GM10248 (cell line): ENCODE measurements at regions not wholly inside any gene's neighbourhood (a gene's known extent, or its start where the extent isn't known, plus 50 kb on each side); places are given as distances from the start of the nearest gene placed in this dataset.
"Not testable (repeated sequence)": the region's sequence is repeated elsewhere in the genome, so short reads cannot be mapped to it uniquely, and the experiment has no call there.

Source experiments
- CTCF ChIA-PET: fragments of 300-600 bp; sonication (Branson Sonifier 250); formaldehyde crosslinking; extraction: SDS; loops from one replicate; lab custom pipeline; 2021; ENCODE audit warnings: antibody characterized with exemption; lab: Yijun Ruan, JAX
- POLR2A ChIA-PET: fragments of 350-650 bp; sonication (Branson Sonifier 250); formaldehyde crosslinking; extraction: SDS; loops from one replicate; lab custom pipeline; 2020; ENCODE audit warnings: antibody characterized with exemption; lab: Yijun Ruan, JAX
- DNase-seq: peaks from one replicate; pipeline ENCODE4 v3.0.0; 2012; ENCODE audit errors: extremely low spot score
- TF ChIP-seq, protein P1 (sequence below): IDR thresholded peaks from 2 replicates; pipeline ENCODE4 v1.5.1; 2012; ENCODE audit warnings: mild to moderate bottlenecking, low read depth; ENCODE audit errors: extremely low read depth, missing control alignments, control extremely low read depth

DNA sequence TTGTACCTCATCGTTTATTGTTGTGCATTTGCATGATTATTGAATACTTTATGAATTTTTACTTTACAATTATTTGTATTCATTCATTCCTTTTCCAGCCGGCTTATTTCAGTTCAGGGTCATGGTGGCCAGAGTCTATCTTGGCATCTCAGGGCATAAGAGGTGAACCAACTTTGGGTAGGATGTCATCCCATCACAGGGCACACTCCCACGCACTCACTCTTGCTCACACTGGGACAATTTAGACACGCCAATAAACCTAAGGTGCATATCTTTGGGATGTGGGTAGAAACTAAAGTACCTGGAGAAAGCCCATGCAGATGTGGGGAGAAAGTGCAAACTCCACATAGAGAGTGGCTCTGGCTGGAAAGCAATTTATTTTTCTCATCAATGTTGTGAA is 158.1 kb upstream of the MAST4 start:
- no peak for DNase-seq
- TF ChIP-seq, protein P1, sequence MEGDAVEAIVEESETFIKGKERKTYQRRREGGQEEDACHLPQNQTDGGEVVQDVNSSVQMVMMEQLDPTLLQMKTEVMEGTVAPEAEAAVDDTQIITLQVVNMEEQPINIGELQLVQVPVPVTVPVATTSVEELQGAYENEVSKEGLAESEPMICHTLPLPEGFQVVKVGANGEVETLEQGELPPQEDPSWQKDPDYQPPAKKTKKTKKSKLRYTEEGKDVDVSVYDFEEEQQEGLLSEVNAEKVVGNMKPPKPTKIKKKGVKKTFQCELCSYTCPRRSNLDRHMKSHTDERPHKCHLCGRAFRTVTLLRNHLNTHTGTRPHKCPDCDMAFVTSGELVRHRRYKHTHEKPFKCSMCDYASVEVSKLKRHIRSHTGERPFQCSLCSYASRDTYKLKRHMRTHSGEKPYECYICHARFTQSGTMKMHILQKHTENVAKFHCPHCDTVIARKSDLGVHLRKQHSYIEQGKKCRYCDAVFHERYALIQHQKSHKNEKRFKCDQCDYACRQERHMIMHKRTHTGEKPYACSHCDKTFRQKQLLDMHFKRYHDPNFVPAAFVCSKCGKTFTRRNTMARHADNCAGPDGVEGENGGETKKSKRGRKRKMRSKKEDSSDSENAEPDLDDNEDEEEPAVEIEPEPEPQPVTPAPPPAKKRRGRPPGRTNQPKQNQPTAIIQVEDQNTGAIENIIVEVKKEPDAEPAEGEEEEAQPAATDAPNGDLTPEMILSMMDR = no peak
- CTCF ChIA-PET = interaction anchor here (1.2 to 3.4 kb wide), 3 partner anchors 9 to 130 kb away, joined by 3 to 13 read pairs (median 4); no protein-coding TSS in a partner anchor
- POLR2A ChIA-PET = no interaction called here

- CTCF ChIA-PET = interaction anchor here (1.2 to 3.4 kb wide), 3 partner anchors 8 to 131 kb away, joined by 3 to 13 read pairs (median 4); no protein-coding TSS in a partner anchor
These were observed 157.5 kb upstream of the MAST4 start for GRCh38 chr5:66438696-66439095.

DNA sequence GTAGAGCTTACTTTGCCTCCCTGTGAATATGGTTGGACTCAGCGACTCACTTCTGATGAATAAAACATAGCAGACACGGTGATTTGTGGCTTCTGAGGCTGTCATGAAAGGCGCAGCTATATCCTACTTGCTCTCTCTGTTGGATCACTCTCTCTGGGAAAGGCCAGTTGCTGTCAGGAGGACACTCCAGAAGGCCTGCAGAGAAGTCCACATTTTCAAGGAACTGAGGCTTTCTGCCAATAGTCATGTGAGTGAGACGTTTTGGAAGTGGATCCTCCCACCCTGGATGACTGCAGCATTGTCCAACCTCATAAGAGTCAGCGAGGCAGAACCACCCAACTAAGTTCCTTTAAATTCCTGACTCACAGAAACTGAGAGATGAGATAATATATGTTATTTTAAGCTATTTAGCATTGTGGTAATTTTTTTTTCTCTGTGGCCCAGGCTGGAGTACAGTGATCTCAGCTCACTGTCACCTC is 156.0 kb upstream of the MAST4 start:
- TF ChIP-seq, protein P1 = no peak
- POLR2A ChIA-PET = no interaction called here
- CTCF ChIA-PET = interaction anchor here (1.0 to 3.4 kb wide), 2 partner anchors 11 to 96 kb away, joined by 3 to 13 read pairs; no protein-coding TSS in a partner anchor
- DNase-seq = peak; percentile 19

More at GRCh38 chr5:66438696-66439095, 157.5 kb upstream of the MAST4 start:
- DNase-seq = no peak
- POLR2A ChIA-PET = no interaction called here
- TF ChIP-seq, protein P1 = no peak

- TF ChIP-seq, protein P1 = no peak
- POLR2A ChIA-PET = no interaction called here
- CTCF ChIA-PET = interaction anchor here (3.4 kb wide), 1 partner anchor 12 kb away, joined by 13 read pairs; no protein-coding TSS in a partner anchor
- DNase-seq = no peak
These were observed 154.8 kb upstream of the MAST4 start for GRCh38 chr5:66441351-66441750.

DNA sequence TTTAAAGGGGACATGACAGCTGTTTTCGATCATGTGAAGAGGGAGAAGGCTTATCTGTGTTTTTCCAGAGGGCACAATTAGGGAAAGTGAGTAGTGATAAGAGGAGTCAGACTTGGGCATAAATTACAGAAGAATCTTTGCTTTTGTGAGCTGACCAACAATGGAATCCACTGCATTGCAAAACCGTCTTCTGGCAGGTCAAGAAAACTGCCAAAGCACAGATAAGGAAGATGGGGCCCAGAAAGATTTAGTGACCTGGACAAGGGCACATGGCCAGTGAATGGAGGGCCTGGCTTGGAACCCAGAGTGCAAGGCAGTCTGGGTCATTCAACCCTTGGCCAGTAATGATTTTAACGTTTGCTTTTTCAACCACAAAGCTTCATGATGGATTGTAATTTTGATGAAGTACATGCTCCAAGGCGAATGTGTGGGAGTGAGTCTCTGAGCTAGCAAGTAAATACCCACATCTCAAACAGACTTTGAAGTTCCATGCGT is 153.2 kb upstream of the MAST4 start:
- DNase-seq = no peak
- TF ChIP-seq, protein P1 = no peak
- POLR2A ChIA-PET = no interaction called here
- CTCF ChIA-PET = interaction anchor here (0.7 to 1.7 kb wide), 2 partner anchors 12 to 56 kb away, joined by 3 to 4 read pairs; no protein-coding TSS in a partner anchor

GRCh38 chr5:66443462-66444130 is 152.6 kb upstream of the MAST4 start:
- DNase-seq = no peak
- TF ChIP-seq, protein P1 = no peak
- CTCF ChIA-PET = interaction anchor here (1.7 kb wide), 1 partner anchor 56 kb away, joined by 4 read pairs; no protein-coding TSS in a partner anchor
- POLR2A ChIA-PET = no interaction called here

DNA sequence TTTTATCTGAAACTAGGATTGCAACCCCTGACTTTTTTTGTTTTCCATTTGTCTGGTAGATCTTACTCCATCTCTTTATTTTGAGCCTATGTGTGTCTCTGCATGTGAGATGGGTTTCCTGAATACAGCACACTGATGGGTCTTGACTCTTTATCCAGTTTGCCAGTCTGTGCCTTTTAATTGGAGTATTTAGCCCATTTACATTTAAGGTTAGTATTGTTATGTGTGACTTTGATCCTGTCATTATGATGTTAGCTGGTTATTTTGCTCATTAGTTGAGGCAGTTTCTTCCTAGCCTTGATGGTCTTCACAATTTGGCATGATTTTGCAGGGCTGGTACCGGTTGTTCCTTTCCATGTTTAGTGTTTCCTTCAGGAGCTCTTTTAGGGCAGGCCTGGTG is 148.1 kb upstream of the MAST4 start:
- POLR2A ChIA-PET, DNase-seq, CTCF ChIA-PET: not testable (repeated sequence)
